GM19035 (cell line): ENCODE measurements at regions not wholly inside any gene's neighbourhood (a gene's known extent, or its start where the extent isn't known, plus 50 kb on each side); places are given as distances from the start of the nearest gene placed in this dataset.
"Not testable (repeated sequence)": the region's sequence is repeated elsewhere in the genome, so short reads cannot be mapped to it uniquely, and the experiment has no call there.

ENCODE experiments used
- ATAC-seq: cut with Tn5 transposase; IDR thresholded peaks from one replicate; pipeline ENCODE4 v1.9.1; 2021; ENCODE audit not compliant: unreplicated experiment

DNA sequence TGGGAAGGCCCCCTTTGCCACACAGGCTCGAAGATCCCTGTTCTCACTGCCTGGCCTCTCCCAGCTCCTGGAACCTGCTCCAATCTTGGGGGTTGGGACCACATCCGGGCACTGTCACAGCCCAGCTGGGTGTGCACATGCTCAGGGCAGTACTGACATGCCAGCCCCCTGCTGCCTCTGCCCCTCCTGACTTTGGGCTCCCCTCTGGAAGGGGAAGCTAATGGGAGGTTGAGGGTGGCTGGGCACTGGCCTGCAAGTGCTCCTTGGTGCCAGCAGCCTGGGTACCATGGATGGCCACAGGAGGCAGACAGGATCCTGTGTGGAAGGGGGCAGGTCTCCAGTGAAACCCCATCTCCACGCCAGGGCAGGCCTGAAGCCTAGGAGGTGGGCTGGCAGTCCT is 126.1 kb upstream of the NOL4 start:
- ATAC-seq: no peak

DNA sequence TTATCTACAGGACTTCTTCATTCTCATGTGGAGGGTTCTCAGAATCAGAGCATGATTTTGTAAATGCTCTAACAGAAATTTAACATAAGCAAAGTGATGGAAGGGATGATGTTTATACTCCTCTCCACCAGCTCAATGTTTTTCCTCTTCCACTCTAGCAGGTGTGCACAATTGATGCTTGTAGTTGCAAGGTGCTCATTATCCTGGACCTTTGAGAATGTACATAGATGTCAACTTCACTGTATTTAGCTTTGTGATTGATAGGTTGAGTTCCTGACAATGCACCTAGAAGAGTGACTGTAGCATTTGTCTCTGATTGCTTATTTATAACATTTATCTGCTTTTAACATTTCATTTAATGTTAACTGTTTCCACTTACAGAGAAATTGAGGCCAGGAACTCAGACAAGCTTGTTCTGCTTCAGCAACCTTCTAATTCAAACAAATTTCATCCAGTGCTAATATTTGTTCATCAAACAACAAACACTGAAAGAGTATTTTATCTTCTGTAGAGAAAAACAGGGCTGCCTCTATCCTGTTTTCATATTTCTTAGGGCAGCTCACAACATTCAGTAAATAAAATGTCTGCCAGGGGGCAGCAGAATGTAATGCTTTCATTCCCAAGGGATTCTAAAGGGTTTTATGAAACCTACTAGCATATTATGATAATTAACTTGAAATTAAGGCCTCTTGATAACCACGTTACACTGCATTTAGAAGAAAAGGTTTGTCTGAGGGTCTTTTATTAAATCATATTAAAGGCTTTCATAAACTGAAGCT is 127.9 kb upstream of the NOL4 start:
- ATAC-seq: no peak

DNA sequence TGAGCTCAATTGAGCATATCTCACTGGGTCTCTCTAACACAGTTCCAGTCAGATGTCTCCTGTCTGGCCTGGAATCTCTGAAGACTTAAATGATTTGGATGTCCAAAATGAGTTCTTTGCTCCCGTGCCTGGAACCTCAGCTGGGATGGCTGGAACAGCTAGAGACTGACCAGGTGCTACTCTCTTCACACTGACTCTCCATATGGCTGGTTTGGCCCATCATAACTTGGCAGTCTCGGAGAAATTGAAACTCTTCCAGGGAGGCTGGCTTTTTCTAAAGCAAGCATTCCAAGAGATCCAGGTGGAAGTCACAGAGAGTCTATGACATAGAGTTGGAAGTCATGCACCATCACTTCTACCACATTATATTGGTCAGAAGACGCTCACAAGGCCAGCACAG is 129.6 kb upstream of the NOL4 start:
- no peak for ATAC-seq

DNA sequence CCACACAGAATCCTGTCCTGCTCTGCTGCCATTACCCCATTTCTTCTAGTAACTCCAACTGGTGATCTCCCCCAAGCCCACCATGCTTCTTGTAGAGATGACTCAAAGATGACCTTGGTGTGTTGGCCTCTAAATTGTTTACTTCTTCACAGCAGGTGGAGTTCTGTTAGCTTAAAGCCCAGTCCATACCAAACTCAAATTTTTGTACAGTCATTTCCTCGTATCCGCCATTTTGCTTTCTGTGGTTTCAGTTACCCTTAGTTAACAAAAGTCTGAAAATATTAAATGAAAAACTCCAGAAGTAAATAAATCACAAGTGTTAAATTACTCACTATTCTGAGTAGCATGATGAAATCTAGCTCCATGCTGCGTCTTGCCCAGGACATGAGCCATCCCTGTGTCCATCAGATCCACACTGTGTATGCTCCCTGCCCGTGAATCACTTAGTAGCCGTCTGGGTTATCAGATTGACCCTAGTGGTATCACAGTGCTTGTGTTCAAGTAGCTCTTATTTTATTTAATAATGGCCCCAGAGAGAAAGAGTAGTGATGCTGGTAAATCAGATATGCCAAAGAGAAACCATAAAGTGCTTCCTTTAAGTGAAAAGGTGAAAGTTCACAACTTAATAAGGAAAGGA is 133.3 kb upstream of the NOL4 start:
- ATAC-seq: no peak

DNA sequence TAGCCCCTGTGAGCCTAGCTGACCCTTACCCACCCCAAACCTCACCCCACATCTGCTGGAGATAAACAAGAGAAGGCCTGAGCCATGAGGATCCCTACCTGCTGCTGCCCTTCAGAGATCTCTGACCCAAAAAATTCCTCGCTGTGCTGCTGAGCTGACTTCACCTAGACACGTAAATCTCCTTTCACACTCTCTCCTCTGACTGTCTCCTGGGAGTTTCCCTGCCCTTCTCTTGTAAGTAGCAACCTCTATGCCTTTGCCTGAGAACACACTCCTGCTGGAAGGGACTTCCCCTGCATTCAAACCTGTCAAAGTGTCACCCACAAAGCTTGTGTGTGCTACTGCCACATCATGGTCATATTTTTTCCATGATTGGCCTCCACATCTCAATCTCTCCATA is 134.2 kb upstream of the NOL4 start:
- ATAC-seq: peak; percentile 91

- ATAC-seq: no peak
These were observed 140.0 kb upstream of the NOL4 start for GRCh38 chr18:34364699-34365098.

DNA sequence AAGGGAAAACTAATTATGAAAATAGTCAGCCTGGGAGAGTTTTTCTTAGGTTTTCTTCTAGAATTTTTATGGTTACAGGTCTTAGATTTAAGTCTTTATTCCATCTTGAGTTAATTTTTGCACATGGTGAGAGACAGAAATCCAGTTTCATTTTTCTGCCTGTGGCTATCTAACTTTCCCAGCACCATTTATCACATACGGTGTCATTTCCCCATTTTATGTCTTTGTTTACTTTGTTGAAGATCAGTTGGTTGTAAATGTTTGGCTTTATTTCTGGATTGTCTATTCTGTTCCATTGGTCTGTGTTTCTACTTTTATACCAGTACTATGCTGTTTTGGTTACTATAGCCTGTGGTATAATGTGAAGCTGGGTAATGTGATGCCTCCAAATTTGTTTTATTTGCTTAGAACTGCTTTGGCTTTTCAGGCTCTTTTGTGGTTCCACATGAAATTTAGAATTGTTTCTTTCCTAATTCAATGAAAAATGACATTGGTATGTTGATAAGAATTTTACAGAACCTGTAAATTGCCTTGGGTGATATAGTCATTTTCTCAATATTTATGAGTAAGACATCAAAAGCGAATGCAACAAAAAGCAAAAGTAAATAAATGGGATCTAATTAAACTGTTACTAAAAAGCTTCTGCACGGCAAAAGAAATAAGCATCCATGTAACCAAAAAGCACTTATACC is 146.1 kb upstream of the NOL4 start:
- ATAC-seq: no peak

GRCh38 chr18:34380326-34380725 is 155.6 kb upstream of the NOL4 start:
- no peak for ATAC-seq

GRCh38 chr18:34385311-34385710 is 160.6 kb upstream of the NOL4 start:
- ATAC-seq: no peak

DNA sequence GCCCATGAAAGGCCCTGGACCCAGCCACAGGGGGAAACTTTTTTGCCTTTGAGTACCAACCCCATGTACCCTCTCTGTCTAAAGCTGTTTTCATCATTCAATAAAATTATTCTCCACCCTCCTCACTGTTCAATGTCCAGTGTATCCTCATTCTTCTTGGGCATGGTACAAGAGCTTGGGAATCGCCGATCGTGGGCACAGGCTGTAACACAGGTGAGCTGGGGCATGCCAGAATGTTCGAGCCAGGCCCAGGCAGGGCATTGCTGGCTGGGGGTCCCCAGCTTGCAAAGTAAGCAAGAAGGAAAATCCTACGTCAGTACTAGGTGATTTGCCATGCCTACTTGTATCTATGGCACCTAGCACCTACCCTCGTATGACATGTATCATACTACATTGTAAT is 162.1 kb upstream of the NOL4 start:
- no peak for ATAC-seq

DNA sequence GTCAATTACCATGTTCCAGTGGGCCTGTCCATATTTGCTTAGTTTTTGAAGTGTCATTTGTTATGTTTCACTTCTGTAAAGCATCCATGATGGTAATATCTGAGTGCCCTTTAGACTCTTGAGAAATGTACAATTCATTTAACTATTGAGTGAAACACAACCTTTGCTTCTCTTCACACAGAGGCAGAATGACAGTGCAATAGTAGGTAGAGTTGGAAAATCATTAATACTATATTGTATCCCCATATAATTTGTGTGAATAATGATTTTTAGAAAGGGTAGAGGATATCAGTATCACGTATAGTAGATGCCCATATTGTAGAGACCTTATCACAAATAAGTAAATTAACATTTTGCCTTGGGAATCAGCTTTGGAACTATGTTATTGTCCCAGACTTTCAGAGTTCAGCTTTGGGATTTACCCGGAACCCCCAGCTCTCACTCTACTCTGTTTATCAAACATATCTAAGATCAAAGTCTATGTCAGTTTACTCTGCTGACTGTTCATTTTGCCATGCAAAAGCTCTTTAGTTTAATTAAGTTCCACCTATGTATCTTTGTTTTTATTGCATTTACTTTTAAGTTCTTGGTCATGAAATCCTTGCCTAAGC is 172.7 kb upstream of the NOL4 start:
- no peak for ATAC-seq

GRCh38 chr18:34399892-34400291 is 175.2 kb upstream of the NOL4 start:
- ATAC-seq: no peak

- no peak for ATAC-seq
These were observed 176.1 kb upstream of the NOL4 start for GRCh38 chr18:34400834-34401233.

- ATAC-seq: no peak
These were observed 177.1 kb upstream of the NOL4 start for GRCh38 chr18:34401775-34402174.

- not testable (repeated sequence) for ATAC-seq
These were observed 182.8 kb upstream of the NOL4 start for GRCh38 chr18:34407471-34407870.

DNA sequence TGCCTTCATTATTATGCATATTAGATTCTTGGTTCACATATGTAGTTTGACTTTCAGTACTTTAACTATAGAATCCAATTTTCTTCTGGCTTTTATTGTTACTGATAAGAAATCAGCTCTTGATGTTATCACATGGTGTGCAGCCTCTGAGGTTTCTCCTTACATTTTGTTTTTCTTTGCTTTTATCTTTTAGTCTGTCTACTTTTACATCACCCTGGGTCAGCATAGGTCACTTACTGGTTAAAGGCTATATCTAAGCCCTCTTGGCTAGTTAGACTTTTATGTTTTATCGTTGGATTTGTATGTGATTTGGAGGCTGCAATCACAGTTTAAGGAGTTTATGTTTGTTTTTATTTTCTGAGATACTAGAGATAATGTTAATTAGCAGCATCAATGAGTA is 187.2 kb upstream of the NOL4 start:
- no peak for ATAC-seq

- ATAC-seq: no peak
These were observed 206.3 kb upstream of the NOL4 start for GRCh38 chr18:34431042-34431441.

- no peak for ATAC-seq
These were observed 219.9 kb upstream of the NOL4 start for GRCh38 chr18:34444622-34445021.

DNA sequence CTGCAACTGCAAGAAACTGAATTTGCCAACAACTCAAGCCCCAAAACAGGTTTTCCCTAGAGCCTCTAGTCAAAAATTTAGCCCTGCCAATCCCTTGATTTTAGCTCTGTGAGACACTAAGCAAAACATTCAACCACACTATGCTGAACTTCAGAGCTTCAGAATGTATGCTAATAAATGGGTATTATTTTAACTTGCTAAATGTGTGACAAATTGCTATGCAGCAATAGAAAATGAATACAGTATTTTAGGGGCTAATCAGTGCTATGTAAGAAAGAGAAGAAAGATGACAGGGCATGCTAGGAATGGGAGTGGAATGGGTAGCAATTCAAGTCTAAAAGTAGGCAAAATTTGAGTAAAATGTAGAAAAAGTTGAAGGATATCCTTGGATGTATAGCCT is 223.9 kb upstream of the NOL4 start:
- no peak for ATAC-seq

GRCh38 chr18:34457761-34458160 is 233.0 kb upstream of the NOL4 start:
- no peak for ATAC-seq

GRCh38 chr18:34458410-34458977 is 233.8 kb upstream of the NOL4 start:
- ATAC-seq: no peak
